HFF-Myc (cell line): ENCODE measurements at regions not wholly inside any gene's neighbourhood (a gene's known extent, or its start where the extent isn't known, plus 50 kb on each side); places are given as distances from the start of the nearest gene placed in this dataset.

Experiments
- DNase-seq: peaks from one replicate; pipeline ENCODE4 v3.0.0-alpha.2; 2011; ENCODE audit warnings: low read depth; ENCODE audit errors: extremely low read depth
- H3K4me3 ChIP-seq: replicated peaks from 2 replicates; pipeline ENCODE4 v1.5.1; 2011; ENCODE audit warnings: low read depth, mild to moderate bottlenecking, control low read depth, low read length
- TF ChIP-seq, protein P1 (sequence below): IDR thresholded peaks from 2 replicates; pipeline ENCODE4 v1.5.1; 2012; ENCODE audit warnings: mild to moderate bottlenecking, low read depth, low read length, control low read depth; ENCODE audit errors: missing control alignments

- no peak for DNase-seq
- H3K4me3 ChIP-seq: no peak overlapping the region
Measured at GRCh38 chr5:57834829-57835608, 352.4 kb upstream of the ACTBL2 start.

DNA sequence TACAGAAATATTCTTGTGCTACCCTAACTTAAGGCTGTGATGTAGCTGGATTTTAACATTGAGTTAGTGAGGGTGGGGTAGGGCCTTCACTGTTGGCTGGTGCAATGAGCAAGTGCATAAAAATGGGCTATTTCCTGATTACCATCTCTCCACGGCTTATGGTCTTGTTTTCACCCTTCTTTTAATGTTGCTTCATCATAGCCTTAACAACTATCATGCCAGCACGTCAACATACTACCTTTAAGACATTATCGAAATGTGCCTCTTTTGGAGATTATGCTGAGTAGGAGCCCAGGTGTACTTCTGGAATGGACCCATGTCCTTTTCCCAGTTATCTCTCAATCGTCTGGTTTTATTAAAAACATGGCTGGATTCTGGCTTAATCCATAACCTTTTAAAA is 350.9 kb upstream of the ACTBL2 start:
- DNase-seq: no peak
- TF ChIP-seq, protein P1, sequence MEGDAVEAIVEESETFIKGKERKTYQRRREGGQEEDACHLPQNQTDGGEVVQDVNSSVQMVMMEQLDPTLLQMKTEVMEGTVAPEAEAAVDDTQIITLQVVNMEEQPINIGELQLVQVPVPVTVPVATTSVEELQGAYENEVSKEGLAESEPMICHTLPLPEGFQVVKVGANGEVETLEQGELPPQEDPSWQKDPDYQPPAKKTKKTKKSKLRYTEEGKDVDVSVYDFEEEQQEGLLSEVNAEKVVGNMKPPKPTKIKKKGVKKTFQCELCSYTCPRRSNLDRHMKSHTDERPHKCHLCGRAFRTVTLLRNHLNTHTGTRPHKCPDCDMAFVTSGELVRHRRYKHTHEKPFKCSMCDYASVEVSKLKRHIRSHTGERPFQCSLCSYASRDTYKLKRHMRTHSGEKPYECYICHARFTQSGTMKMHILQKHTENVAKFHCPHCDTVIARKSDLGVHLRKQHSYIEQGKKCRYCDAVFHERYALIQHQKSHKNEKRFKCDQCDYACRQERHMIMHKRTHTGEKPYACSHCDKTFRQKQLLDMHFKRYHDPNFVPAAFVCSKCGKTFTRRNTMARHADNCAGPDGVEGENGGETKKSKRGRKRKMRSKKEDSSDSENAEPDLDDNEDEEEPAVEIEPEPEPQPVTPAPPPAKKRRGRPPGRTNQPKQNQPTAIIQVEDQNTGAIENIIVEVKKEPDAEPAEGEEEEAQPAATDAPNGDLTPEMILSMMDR: no peak
- H3K4me3 ChIP-seq: no peak overlapping the region

More at GRCh38 chr5:57834829-57835608, 352.4 kb upstream of the ACTBL2 start:
- TF ChIP-seq, protein P1: no peak

GRCh38 chr5:57832875-57833274 is 350.3 kb upstream of the ACTBL2 start:
- DNase-seq: no peak
- TF ChIP-seq, protein P1: no peak
- H3K4me3 ChIP-seq: no peak overlapping the region

DNA sequence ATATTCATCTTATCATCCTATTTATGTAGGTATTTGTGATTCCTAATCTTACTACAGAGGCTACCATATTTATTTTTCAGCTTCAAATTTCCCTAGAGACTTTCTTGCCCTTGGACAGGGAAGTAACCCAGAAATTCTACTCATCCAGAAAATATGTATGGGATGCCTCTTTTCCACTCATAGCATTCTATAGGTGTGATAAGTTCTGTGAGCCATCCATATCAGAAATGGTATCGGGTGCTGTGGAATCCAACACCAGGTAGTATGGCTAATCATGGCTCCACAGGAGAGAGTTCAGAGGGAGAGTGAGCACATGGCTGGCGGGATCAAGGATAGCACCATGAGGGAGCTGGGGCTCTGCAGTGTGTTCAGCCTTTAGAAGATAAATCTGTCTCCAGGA is 349.3 kb upstream of the ACTBL2 start:
- no peak overlapping the region for H3K4me3 ChIP-seq
- TF ChIP-seq, protein P1: no peak
- no peak for DNase-seq

DNA sequence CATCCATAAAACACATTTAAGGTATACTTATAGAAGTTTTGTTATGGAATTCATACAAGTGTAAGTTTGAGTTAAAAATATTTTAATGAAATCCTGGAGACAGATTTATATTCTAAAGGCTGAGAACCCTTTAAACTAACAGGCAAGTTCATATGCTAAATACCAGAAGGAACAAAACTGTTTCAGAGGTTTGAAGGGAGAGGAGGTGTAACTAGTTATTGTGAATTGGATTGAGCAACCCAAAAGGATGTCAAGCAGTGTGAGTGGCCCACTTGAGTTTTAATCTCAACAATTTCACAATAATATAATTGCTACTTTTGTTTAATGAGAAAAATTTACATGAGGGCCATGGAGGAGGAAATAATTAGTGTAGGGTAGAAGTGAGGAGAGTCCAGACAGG is 348.5 kb upstream of the ACTBL2 start:
- DNase-seq: no peak
- TF ChIP-seq, protein P1: no peak
- no peak overlapping the region for H3K4me3 ChIP-seq

- TF ChIP-seq, protein P1: no peak
- no peak overlapping the region for H3K4me3 ChIP-seq
- DNase-seq: no peak
Measured at GRCh38 chr5:57828221-57828620, 345.6 kb upstream of the ACTBL2 start.
